GM19035 (cell line): ENCODE measurements at regions not wholly inside any gene's neighbourhood (a gene's known extent, or its start where the extent isn't known, plus 50 kb on each side); places are given as distances from the start of the nearest gene placed in this dataset.
"Not testable (repeated sequence)": the region's sequence is repeated elsewhere in the genome, so short reads cannot be mapped to it uniquely, and the experiment has no call there.

ENCODE experiments used
- ATAC-seq: cut with Tn5 transposase; IDR thresholded peaks from one replicate; pipeline ENCODE4 v1.9.1; 2021; ENCODE audit not compliant: unreplicated experiment

GRCh38 chr5:74405593-74405992 lies 234.9 kb downstream of the ENC1 start:
- no peak for ATAC-seq

- ATAC-seq: no peak
Observed at GRCh38 chr5:74404574-74405508, 235.7 kb downstream of the ENC1 start.

- ATAC-seq: no peak
Observed at GRCh38 chr5:74403771-74404170, 236.8 kb downstream of the ENC1 start.

DNA sequence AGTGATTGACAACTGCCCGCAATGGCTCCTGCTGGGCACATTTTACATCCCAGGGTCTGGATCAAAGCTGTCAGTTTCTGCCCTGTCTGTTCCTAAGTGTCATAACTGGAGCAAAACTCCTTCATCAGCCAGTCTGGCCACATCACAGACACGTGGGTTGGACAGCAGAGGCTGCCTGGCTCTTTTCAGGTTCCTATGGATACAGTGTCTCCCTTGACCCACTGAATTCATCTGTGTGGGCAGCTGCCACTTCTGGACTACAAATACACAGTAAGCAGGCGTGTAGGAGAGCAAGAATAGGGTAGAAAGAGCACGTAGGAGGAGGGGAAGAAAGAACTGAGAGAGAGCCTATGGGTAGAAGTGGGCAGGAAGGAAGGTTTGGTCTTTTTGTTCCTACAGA lies 238.0 kb downstream of the ENC1 start:
- ATAC-seq: no peak

DNA sequence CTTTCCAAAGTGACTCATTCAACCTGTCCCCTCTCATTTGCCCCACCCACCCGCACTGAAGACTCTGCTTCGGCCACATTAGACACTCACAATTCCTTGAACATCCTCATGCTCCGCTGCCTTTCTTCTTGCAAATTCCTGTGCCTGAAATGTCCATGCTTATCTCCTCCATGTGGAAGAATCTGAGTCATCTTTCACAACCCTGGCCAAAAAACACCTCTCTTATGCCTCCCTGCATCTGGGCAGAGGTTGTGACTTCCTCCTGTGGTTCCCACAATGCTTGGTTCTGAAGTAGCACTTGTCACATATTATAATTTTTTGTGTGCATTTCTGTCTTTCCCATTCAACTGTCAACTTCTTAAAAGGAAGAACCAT lies 238.6 kb downstream of the ENC1 start:
- ATAC-seq: no peak

DNA sequence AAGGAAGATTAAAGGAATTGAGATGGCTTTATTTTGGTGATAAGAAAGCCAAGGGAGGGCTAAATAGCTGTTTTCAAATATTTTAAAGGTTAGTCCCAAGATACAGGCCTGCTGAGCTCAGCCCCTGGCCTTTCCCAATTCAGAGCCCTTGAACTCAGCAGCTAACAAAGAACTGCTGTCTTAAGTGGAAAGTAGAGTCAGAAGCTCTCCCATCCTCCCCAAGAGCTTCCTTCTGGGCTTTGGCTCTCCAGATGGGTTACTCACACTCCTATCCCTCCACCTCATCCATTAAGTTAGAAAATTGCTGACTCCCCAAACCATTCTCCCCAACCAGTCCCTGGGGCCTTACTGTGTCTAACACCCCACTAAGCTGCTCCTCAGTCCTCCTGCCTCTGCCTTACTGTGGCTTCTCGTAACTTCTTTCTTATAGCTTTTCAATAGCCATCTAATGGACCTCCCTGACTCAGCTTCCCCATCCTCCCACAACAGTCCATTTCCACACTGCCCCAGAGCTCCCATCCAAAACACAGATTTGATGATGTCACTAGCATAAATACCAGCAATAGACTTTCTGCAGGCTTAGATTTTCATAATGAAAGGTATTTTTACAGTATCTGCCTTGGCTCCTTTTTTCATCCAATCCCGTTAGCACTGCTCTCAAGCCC lies 239.1 kb downstream of the ENC1 start:
- ATAC-seq: no peak

DNA sequence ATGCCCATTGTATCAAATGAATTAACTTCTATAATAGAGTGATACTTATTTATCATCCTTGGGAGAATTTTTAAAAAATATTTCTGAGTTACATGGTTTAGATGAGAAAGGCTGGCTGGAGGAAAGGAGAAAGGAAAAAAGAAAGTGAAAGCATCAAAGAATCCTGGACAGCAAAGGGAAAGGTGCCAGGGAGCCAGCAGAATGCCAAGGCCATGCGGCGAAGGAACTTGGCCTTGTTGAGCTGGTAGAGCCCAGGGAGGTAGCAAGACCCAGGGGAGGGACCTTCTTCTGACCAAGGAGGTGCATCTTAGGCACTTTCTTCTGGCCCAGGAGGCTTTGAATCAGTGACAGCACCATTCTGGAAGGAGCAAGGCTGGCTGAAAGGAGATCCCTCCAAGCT lies 240.5 kb downstream of the ENC1 start:
- no peak for ATAC-seq

DNA sequence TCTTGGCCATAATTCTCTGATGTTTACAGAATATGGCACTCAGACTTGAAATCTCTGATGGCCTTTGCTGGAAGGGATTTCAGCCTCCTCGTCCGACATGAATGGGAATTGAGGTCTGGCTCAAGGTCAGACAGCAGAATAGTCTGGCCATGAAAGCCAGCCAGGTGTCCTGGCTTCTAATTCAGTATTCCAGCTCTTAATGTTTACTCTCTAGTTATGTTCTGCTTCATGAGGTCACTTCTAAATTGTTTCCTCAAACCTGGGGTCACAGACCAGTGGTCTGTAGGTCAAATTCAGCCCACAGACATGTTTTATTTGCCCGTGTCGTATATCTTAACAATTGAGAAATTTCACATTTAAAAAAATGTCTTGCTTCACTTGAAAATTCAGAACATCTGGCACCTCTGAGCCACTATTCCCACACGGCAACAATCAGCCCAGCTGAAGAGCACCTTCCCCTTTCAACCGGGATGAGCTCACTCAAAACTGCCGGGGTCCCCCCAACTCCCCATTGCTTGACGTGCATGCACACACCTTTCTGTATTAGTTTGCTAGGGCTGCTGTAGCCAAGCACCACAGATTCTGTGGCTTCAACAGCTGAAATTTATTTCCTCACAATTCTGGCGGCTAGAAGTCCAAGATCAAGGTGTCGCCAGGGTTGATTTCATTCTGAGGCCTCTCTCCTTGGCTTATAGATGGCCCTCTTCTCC lies 243.5 kb downstream of the ENC1 start:
- ATAC-seq: no peak

GRCh38 chr5:74394916-74395880 lies 245.3 kb downstream of the ENC1 start:
- no peak for ATAC-seq

DNA sequence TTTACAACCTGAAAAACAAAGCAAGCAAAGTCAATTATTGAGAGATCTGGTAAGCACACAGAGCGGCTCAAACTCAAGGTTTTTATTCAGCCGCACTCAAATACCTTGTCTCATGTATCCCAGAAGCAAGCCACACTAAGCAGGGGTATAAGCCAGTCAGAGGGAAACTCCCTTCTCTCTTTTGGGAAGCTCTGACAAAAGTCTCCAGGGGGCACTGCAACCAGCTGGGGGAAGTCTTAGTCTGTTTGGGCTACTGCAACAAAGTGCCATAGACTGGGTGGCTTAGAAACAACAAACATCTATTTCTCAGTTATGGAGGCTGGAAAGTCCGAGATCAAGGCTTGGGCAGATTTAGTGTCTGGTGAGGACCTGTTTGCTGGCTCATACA lies 246.0 kb downstream of the ENC1 start:
- ATAC-seq: no peak

DNA sequence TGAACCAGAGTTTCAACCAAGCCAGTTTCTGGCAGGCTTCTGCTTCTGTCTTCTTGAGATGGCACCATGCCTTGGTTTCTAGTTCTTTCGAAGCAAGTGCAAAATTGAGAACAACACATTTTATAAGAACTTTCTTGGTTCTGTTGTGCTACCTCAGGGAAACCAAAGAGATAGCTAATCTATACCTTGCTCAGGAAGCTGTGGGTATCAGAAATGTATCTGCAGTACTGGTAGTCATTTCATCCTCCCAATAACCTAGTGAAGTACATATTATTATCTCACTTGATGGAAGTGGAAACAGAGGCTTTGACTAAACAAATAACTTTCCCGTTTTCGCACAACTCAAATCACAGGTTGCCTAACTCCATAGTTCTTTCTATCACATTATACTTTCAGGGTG lies 246.6 kb downstream of the ENC1 start:
- ATAC-seq: no peak

- no peak for ATAC-seq
Observed at GRCh38 chr5:74392711-74393351, 247.7 kb downstream of the ENC1 start.

- no peak for ATAC-seq
Observed at GRCh38 chr5:74391410-74391809, 249.1 kb downstream of the ENC1 start.

DNA sequence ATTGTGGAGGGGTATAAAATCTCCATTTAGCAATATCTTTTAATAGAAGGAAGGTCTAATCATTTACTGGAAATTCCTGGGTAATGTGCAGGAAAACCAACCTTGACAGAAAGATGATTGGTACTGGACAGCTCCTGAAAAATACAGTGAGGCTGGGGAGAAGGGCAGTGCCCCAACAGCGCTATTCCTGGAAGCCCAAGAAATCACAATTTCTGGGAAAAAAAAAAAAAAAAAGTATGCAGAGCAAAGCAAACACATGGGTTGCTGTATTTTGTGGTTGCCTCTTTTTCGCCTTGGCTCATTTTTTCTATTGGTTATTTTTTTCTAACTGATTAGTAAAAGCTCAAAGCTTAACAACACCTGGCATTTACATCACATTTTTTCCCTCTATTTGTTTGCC lies 249.7 kb downstream of the ENC1 start:
- no peak for ATAC-seq

DNA sequence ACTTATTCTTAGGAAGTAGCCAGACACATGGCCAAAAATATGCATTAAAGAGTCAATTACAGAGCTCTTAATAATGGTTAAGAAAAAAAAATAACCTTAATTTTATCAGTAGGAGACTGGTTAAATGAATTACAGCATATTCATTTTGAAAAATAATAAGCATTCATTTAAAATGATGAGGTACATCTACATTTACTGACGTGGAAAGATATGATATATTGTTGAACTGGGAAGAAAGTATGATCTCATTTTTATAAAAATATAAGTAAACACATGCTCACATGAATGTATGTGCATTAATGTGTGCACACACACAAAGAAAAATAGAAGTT lies 250.3 kb downstream of the ENC1 start:
- no peak for ATAC-seq

DNA sequence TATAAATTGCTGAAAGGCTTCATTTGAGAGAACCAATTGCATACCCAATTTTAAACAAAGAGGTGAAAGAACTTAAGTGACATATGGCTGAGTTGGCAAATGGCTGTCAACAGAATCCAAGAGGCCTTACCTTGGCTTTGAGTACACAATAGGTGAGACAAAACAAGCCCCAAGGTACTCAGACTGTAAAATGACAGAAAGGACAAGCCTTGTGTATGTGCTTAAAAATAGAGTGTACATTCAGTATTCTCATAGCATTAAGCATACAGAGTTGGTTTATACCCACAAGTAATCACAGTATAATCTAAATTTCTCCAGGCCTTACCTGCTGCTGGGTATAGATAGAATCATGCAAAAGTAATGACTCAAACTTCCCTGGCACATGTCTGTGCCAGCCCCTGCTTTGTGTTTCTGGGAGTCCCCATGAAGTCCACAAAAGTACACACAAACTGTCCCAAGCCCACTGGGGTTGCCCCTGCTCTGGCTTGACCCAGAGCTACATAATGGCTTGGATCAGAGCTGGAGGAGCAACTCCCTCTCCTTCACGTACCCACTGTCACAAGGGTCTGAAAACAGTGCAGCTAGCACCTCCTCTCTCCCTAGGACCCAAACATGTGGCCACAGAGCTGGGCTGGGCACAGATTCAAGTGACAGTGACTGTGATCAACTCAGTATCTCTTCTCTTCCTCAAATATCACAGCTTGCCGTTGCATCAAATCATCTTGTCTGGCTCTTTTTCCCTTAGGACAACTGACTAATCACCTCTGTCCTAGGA lies 250.8 kb downstream of the ENC1 start:
- no peak for ATAC-seq

DNA sequence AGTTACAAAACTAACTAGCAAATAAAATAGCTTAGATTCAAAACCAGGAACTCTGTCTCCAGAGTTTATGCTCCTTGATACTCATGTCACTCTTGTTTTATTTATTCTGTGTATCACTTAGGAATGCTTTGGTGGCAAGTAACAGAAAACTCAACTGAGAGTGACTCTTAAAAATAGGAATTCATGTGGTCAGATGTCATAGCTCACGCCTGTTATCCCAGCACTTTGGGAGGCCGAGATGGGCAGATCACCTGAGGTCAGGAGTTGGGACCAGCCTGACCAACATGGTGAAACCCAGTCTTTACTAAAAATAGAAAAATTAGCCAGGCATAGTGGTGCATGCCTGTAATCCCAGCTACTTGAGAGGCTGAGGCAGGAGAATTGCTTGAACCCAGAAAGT lies 252.1 kb downstream of the ENC1 start:
- ATAC-seq: not testable (repeated sequence)

GRCh38 chr5:74386571-74387334 lies 253.8 kb downstream of the ENC1 start:
- no peak for ATAC-seq

- no peak for ATAC-seq
Observed at GRCh38 chr5:74384851-74385250, 255.7 kb downstream of the ENC1 start.
